Breast epithelium (tissue), 3 donors: ENCODE measurements at regions not wholly inside any gene's neighbourhood (a gene's known extent, or its start where the extent isn't known, plus 50 kb on each side); places are given as distances from the start of the nearest gene placed in this dataset.

Source experiments
- CTCF ChIP-seq, 3 donors: fragments of 450-650 bp; IDR thresholded peaks; one replicate each; pipeline ENCODE4 v1.5.1; 2016 to 2017; ENCODE audit warnings: antibody characterized with exemption in 3 of 3, mild to moderate bottlenecking in 3 of 3, moderate library complexity in 3 of 3
- POLR2A ChIP-seq: fragments of 450-650 bp; IDR thresholded peaks from one replicate; pipeline ENCODE4 v1.6.1; 2016; ENCODE audit warnings: antibody characterized with exemption, mild to moderate bottlenecking, moderate library complexity
- POLR2AphosphoS5 ChIP-seq, 3 donors: sonication (generic); formaldehyde crosslinking; IDR thresholded peaks; one replicate each; pipeline ENCODE4 v1.6.1; 2017; ENCODE audit warnings: antibody characterized with exemption in 3 of 3

- TF ChIP-seq POLR2A (no peak), POLR2AphosphoS5 (IDR thresholded peaks at IDR 0.05) (no peak), CTCF (IDR thresholded peaks at IDR 0.05) (no peak)
Observed at GRCh38 chr2:209311948-209312347, 111.9 kb upstream of the MAP2 start.
